ENCODE measurements at regions not wholly inside any gene's neighbourhood (a gene's known extent, or its start where the extent isn't known, plus 50 kb on each side); places are given as distances from the start of the nearest gene placed in this dataset.

DNA sequence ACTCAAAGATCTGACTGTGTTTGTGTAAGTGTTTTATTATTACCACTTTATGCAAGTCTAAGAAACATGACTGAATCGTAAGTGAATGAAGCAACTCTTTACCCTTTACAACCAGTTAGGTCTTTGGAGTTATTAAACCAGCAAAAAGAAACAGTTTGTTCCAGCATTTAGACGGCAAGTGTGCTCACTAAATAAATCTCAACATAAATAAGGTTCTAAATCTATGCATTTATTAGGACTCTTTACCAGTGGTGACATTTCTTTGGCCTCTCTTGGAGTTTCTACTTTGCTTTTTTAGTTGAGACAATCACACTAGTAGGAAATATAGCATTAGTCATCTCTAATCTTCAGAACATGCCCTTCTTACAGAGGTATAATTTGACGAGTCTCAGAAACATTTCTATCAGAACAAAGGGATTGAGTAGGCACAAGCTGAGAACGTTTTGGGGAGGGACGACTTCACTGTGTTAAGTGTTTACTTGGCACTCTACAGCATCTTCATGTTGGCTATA, 739.9 kb upstream of the NR2F2 start:
- TF ChIP-seq CTCF (IDR thresholded peaks at IDR 0.05) (no peak), POLR2AphosphoS5 (IDR thresholded peaks at IDR 0.05) (no peak)
